ENCODE measurements at regions not wholly inside any gene's neighbourhood (a gene's known extent, or its start where the extent isn't known, plus 50 kb on each side); places are given as distances from the start of the nearest gene placed in this dataset.

DNA sequence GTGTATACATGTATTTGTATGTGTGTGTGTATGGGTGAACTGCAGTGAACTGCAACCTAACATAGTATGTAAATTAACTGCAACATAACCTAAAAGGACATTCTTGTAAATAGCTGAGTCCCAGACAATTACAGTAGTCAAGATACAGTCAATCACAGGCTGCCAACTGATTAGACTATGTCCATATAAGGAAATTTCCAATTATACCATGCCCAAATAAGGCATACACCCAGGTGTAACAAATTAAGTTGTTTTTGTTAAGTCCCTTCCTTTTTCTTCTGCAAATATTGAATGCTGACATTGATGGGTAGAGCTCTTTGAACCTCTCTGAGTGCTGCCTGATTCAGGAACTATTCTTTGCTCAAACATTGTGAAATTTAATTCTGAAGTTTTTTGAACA lies 594.6 kb upstream of the FAM174A start:
- TF ChIP-seq, protein P1, sequence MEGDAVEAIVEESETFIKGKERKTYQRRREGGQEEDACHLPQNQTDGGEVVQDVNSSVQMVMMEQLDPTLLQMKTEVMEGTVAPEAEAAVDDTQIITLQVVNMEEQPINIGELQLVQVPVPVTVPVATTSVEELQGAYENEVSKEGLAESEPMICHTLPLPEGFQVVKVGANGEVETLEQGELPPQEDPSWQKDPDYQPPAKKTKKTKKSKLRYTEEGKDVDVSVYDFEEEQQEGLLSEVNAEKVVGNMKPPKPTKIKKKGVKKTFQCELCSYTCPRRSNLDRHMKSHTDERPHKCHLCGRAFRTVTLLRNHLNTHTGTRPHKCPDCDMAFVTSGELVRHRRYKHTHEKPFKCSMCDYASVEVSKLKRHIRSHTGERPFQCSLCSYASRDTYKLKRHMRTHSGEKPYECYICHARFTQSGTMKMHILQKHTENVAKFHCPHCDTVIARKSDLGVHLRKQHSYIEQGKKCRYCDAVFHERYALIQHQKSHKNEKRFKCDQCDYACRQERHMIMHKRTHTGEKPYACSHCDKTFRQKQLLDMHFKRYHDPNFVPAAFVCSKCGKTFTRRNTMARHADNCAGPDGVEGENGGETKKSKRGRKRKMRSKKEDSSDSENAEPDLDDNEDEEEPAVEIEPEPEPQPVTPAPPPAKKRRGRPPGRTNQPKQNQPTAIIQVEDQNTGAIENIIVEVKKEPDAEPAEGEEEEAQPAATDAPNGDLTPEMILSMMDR (IDR thresholded peaks at IDR 0.05), result no peak
- no peak for TF ChIP-seq POLR2A (IDR thresholded peaks at IDR 0.05)
- no peak for TF ChIP-seq POLR2AphosphoS5 (IDR thresholded peaks at IDR 0.05)
